ENCODE measurements at regions not wholly inside any gene's neighbourhood (a gene's known extent, or its start where the extent isn't known, plus 50 kb on each side); places are given as distances from the start of the nearest gene placed in this dataset.
"Not testable (repeated sequence)": the region's sequence is repeated elsewhere in the genome, so short reads cannot be mapped to it uniquely, and the experiment has no call there.

- no peak for DNase-seq (ENCODE audit: low read depth)
Measured at GRCh38 chr9:38518826-38519225, 94.6 kb upstream of the IGFBPL1 start.

GRCh38 chr9:38516273-38516672 lies 92.0 kb upstream of the IGFBPL1 start:
- peak; percentile 28 for DNase-seq (ENCODE audit: low read depth)

GRCh38 chr9:38515055-38515454 lies 90.8 kb upstream of the IGFBPL1 start:
- not testable (repeated sequence) for DNase-seq (ENCODE audit: low read depth)

- not testable (repeated sequence) for DNase-seq (ENCODE audit: low read depth)
Measured at GRCh38 chr9:38510340-38510739, 86.1 kb upstream of the IGFBPL1 start.

- no peak for DNase-seq (ENCODE audit: low read depth)
Measured at GRCh38 chr9:38507587-38507986, 83.3 kb upstream of the IGFBPL1 start.

GRCh38 chr9:38500171-38500570 lies 75.9 kb upstream of the IGFBPL1 start:
- not testable (repeated sequence) for DNase-seq (ENCODE audit: low read depth)

GRCh38 chr9:38498551-38498950 lies 74.3 kb upstream of the IGFBPL1 start:
- not testable (repeated sequence) for DNase-seq (ENCODE audit: low read depth)

GRCh38 chr9:38489057-38489456 lies 64.8 kb upstream of the IGFBPL1 start:
- DNase-seq (ENCODE audit: low read depth), result no peak

GRCh38 chr9:38488156-38488698 lies 64.0 kb upstream of the IGFBPL1 start:
- no peak for DNase-seq (ENCODE audit: low read depth)

GRCh38 chr9:38487418-38488155 lies 63.3 kb upstream of the IGFBPL1 start:
- DNase-seq (ENCODE audit: low read depth), result not testable (repeated sequence)

GRCh38 chr9:38486837-38487236 lies 62.6 kb upstream of the IGFBPL1 start:
- DNase-seq (ENCODE audit: low read depth), result no peak

- no peak for DNase-seq (ENCODE audit: low read depth)
Measured at GRCh38 chr9:38486056-38486615, 61.9 kb upstream of the IGFBPL1 start.

- not testable (repeated sequence) for DNase-seq (ENCODE audit: low read depth)
Measured at GRCh38 chr9:38484076-38484665, 59.9 kb upstream of the IGFBPL1 start.

- DNase-seq (ENCODE audit: low read depth), result no peak
Measured at GRCh38 chr9:38482918-38483592, 58.8 kb upstream of the IGFBPL1 start.

- no peak for DNase-seq (ENCODE audit: low read depth)
Measured at GRCh38 chr9:38478211-38478610, 54.0 kb upstream of the IGFBPL1 start.

GRCh38 chr9:38474476-38474875 lies 50.2 kb upstream of the IGFBPL1 start:
- DNase-seq (ENCODE audit: low read depth), result not testable (repeated sequence)
